ENCODE measurements at regions not wholly inside any gene's neighbourhood (a gene's known extent, or its start where the extent isn't known, plus 50 kb on each side); places are given as distances from the start of the nearest gene placed in this dataset.

DNA sequence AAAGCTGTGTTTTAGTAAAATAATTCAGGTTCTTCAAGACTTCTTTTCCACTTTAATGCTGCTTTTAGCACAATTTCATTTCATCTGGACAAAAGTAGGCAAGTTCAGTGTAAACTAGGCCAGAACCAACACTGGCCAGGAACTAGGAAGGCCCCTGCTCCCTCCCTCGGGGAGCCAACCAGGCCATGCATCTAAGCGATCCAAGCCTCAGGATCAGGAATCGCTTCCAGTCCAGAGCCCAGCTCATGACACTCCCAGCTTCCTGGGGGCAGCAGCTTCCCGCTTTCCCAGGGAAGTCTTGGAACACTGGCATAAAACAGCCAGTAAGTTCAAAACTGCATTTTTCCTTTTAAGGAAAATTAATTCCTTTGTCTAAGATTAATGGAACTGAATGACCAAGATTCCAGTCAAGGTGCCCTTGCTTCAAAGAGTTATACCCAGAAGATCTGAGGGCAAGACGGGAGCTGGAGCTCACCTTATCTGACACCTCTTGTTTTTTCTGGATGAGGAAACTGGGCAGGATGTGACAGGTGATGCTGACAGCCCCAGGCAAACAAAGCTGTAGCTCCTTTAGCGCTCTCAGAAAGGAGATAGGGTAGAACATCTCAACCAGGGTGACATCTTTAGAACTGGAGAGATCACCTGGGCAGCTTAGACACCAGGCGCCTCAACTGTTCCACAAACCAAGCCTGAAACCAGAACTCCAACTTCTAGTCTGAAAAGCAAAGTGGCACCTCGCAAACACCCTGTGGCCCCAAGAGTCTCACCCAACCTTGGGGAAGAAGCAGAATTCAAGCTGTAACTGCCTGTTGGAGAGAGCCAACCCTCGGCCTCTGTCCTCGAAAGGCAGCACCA is 61.4 kb upstream of the PNMA1 start:
- no peaks in the 10 kb centered on the region for H3K36me3 ChIP-seq (replicated peaks in 1 of 2)
- TF ChIP-seq POLR2A (IDR thresholded peaks at IDR 0.05) (no peak), CTCF (IDR thresholded peaks at IDR 0.05) (no peak)
- H3K4me3 ChIP-seq = no peak overlapping the region
- H3K9me3 ChIP-seq (replicated peaks in 1 of 3) = no peaks in the 10 kb centered on the region
- H3K27ac ChIP-seq = peak overlapping the region in 2 of 5 donors; percentile 13 to 53
- peaks cover 24 to 46% of the 10 kb centered on the region in 2 donors for H3K4me1 ChIP-seq (replicated peaks in 1 of 2)
- peak in 1 of 7 donors; percentile 8 for DNase-seq
- intact Hi-C loops (cut with DNase I) = no loop called here
- 81 to 83% (median 82%) methylated on average over 6 to 10 of the region's 10 CpGs for WGBS, 4 donors
- no peaks in the 10 kb centered on the region for H3K27me3 ChIP-seq

- H3K27ac ChIP-seq = peak overlapping the region in 3 of 5 donors; percentile 2 to 53 (median 13)
- H3K4me1 ChIP-seq (replicated peaks in 1 of 2) = peaks cover 24 to 52% of the 10 kb centered on the region in 2 donors
- peak in 2 of 7 donors; percentile 6 to 14 for DNase-seq
- no peaks in the 10 kb centered on the region for H3K27me3 ChIP-seq
- 79 to 100% (median 86%) methylated on average over 1 to 2 of the region's 2 CpGs for WGBS, 4 donors
- intact Hi-C loops (cut with DNase I) = no loop called here
- H3K36me3 ChIP-seq (replicated peaks in 1 of 2) = no peaks in the 10 kb centered on the region
- no peak for TF ChIP-seq POLR2A (IDR thresholded peaks at IDR 0.05)
- TF ChIP-seq CTCF (IDR thresholded peaks at IDR 0.05) = no peak
- no peaks in the 10 kb centered on the region for H3K9me3 ChIP-seq (replicated peaks in 1 of 3)
- H3K4me3 ChIP-seq = no peak overlapping the region
These were observed 60.5 kb upstream of the PNMA1 start for GRCh38 chr14:73774671-73775070.

- peaks cover 24 to 55% of the 10 kb centered on the region in 2 donors for H3K4me1 ChIP-seq (replicated peaks in 1 of 2)
- TF ChIP-seq POLR2A (IDR thresholded peaks at IDR 0.05) (no peak), CTCF (IDR thresholded peaks at IDR 0.05) (no peak)
- intact Hi-C loops (cut with DNase I) = no loop called here
- no peaks in the 10 kb centered on the region for H3K27me3 ChIP-seq
- no peaks in the 10 kb centered on the region for H3K9me3 ChIP-seq (replicated peaks in 1 of 3)
- H3K27ac ChIP-seq = peak overlapping the region in 2 of 5 donors; percentile 13 to 53
- H3K4me3 ChIP-seq = no peak overlapping the region
- no peaks in the 10 kb centered on the region for H3K36me3 ChIP-seq (replicated peaks in 1 of 2)
- no peak for DNase-seq
- 55 to 84% (median 59%) methylated on average over 2 to 3 of the region's 3 CpGs for WGBS, 4 donors
These were observed 60.0 kb upstream of the PNMA1 start for GRCh38 chr14:73774241-73774570.

- Histone ChIP-seq H3K36me3 (replicated peaks in 1 of 2) (no peaks in the 10 kb centered on the region), H3K27me3 (no peaks in the 10 kb centered on the region), H3K9me3 (replicated peaks in 1 of 3) (no peaks in the 10 kb centered on the region), H3K4me3 (no peak overlapping the region), H3K27ac (peak overlapping the region in 1 of 5 donors; percentile 53), H3K4me1 (replicated peaks in 1 of 2) (peaks cover 24 to 61% of the 10 kb centered on the region in 2 donors)
- WGBS, 4 donors = 91 to 92% (median 91%) methylated on average over 11 of the region's 11 CpGs
- intact Hi-C loops (cut with DNase I) = no loop called here
- TF ChIP-seq POLR2A (IDR thresholded peaks at IDR 0.05) (no peak), CTCF (IDR thresholded peaks at IDR 0.05) (no peak)
- DNase-seq = peak in 1 of 7 donors; percentile 12
These were observed 59.5 kb upstream of the PNMA1 start for GRCh38 chr14:73773441-73774240.

Measured in adrenal gland (tissue), 9 donors.